A549 (cell line): ENCODE measurements at regions not wholly inside any gene's neighbourhood (a gene's known extent, or its start where the extent isn't known, plus 50 kb on each side); places are given as distances from the start of the nearest gene placed in this dataset.

ENCODE experiments used
- ATAC-seq, 2 experiments: fragments of 200-7000 bp in 1 of 2; fragments of >200 bp in 1 of 2; cut with Nextera tagmentation in 1 of 2; cut with Tn5 transposase in 1 of 2; 3 replicates each; pipeline versions ENCODE4 v1.8.0 to v1.9.1; 2018 to 2020; ENCODE audit warnings: mild to moderate bottlenecking in 1 of 2, moderate library complexity in 1 of 2
- CTCF ChIA-PET: fragments of 300-600 bp; sonication (Branson Sonifier 250); formaldehyde crosslinking; extraction: SDS; loops from one replicate; lab custom pipeline; 2021; ENCODE audit warnings: antibody characterized with exemption, inconsistent platforms; lab: Yijun Ruan, JAX
- POLR2A ChIA-PET: fragments of 350-600 bp; formaldehyde crosslinking; extraction: SDS; loops from one replicate; lab custom pipeline; 2021; ENCODE audit warnings: antibody characterized with exemption, inconsistent platforms; lab: Yijun Ruan, JAX
- DNase-seq, 2 experiments: peaks; one replicate each; pipeline versions ENCODE4 v3.0.0 to v3.0.0-alpha.2; 2011 to 2016; ENCODE audit warnings: low read depth in 1 of 2, low spot score in 1 of 2
- FAIRE-seq: peaks from 2 replicates; lab custom pipeline; 2011; peaks lifted over from hg19 to GRCh38; lab: Jason Lieb, UNC
- H3K27ac ChIP-seq, 2 experiments: fragments of >200 bp; sonication (Bioruptor Twin); formaldehyde crosslinking; 3 replicates each; pipeline ENCODE4 v1.5.1; 2016 to 2017
- H3K4me1 ChIP-seq: fragments of >200 bp; sonication (Bioruptor Twin); formaldehyde crosslinking; 3 replicates; pipeline ENCODE4 v1.6.1; 2016
- H3K4me2 ChIP-seq: fragments of >200 bp; sonication (Bioruptor Twin); formaldehyde crosslinking; 3 replicates; pipeline ENCODE4 v1.6.1; 2016
- H3K4me3 ChIP-seq: fragments of >200 bp; sonication (Bioruptor Twin); formaldehyde crosslinking; 3 replicates; pipeline ENCODE4 v1.5.1; 2016
- H3K9me3 ChIP-seq: fragments of >200 bp; sonication (Bioruptor Twin); formaldehyde crosslinking; 3 replicates; pipeline ENCODE4 v1.6.1; 2016
- BHLHE40 ChIP-seq: IDR thresholded peaks from 2 replicates; pipeline ENCODE4 v1.6.1; 2012; ENCODE audit warnings: low read depth, low read length, inconsistent platforms
- CBX8 ChIP-seq: fragments of 200-600 bp; sonication (generic); IDR thresholded peaks from 2 replicates; pipeline ENCODE4 v1.6.1; 2016
- EHMT2 ChIP-seq: fragments of 200-600 bp; sonication (generic); IDR thresholded peaks from 2 replicates; pipeline ENCODE4 v1.6.1; 2016; ENCODE audit warnings: antibody characterized with exemption, low read depth, mild to moderate bottlenecking, moderate library complexity
- EP300 ChIP-seq, 2 experiments: fragments of >200 bp; sonication (Bioruptor Twin); formaldehyde crosslinking; IDR thresholded peaks; 2 replicates in 1 of 2; 3 replicates in 1 of 2; pipeline ENCODE4 v1.6.1; 2016 to 2017
- ESRRA ChIP-seq: fragments of 150-350 bp; IDR thresholded peaks from 2 replicates; pipeline ENCODE4 v1.6.1; 2014; ENCODE audit warnings: mild to moderate bottlenecking, low read length, borderline replicate concordance
- FOSB ChIP-seq: fragments of 250-450 bp; sonication (Bioruptor Pico); IDR thresholded peaks from 2 replicates; pipeline ENCODE4 v1.5.0; 2020; ENCODE audit warnings: mild to moderate bottlenecking, moderate library complexity
- FOSL2 ChIP-seq, 2 experiments: fragments of 450-650 bp in 1 of 2; fragments of >200 bp in 1 of 2; sonication (Bioruptor Twin) in 1 of 2; formaldehyde crosslinking; IDR thresholded peaks; 2 replicates each; pipeline versions ENCODE4 v1.5.0 to v1.6.1; 2016 to 2020; ENCODE audit warnings: mild to moderate bottlenecking in 1 of 2, moderate library complexity in 1 of 2
- FOXS1 ChIP-seq: fragments of 250-450 bp; sonication (Bioruptor Pico); IDR thresholded peaks from 2 replicates; pipeline ENCODE4 v1.5.0; 2020; ENCODE audit warnings: mild to moderate bottlenecking, moderate library complexity
- GATA3 ChIP-seq: IDR thresholded peaks from 2 replicates; pipeline ENCODE4 v1.6.1; 2012; ENCODE audit warnings: borderline replicate concordance
- HDAC2 ChIP-seq: fragments of 200-600 bp; sonication (generic); IDR thresholded peaks from 2 replicates; pipeline ENCODE4 v1.6.1; 2016
- HOXB13 ChIP-seq: fragments of 250-450 bp; sonication (Bioruptor Pico); IDR thresholded peaks from 2 replicates; pipeline ENCODE4 v1.5.0; 2020; ENCODE audit warnings: low read depth, mild to moderate bottlenecking, moderate library complexity
- JUN ChIP-seq, 2 experiments: fragments of >200 bp; sonication (Bioruptor Twin); formaldehyde crosslinking; IDR thresholded peaks; 2 replicates in 1 of 2; 3 replicates in 1 of 2; pipeline ENCODE4 v1.6.1; 2016 to 2017
- JUNB ChIP-seq: fragments of >200 bp; sonication (Bioruptor Twin); formaldehyde crosslinking; IDR thresholded peaks from 2 replicates; pipeline ENCODE4 v1.6.1; 2016
- MAFK ChIP-seq: fragments of 450-650 bp; IDR thresholded peaks from 2 replicates; pipeline ENCODE4 v1.6.1; 2014; ENCODE audit not compliant: partially characterized antibody
- MAZ ChIP-seq: fragments of 150-350 bp; IDR thresholded peaks from 2 replicates; pipeline ENCODE4 v1.6.1; 2014; ENCODE audit warnings: antibody characterized with exemption, low read depth, low read length, borderline replicate concordance
- MYC ChIP-seq: IDR thresholded peaks from 2 replicates; pipeline ENCODE4 v1.6.1; 2012; ENCODE audit warnings: mild to moderate bottlenecking, inconsistent platforms, low read length, improper control_type of control experiment, borderline replicate concordance
- NFE2L2 ChIP-seq: fragments of 150-350 bp; conservative IDR thresholded peaks from 2 replicates; pipeline ENCODE4 v1.6.1; 2014; ENCODE audit warnings: low read length
- NR3C1 ChIP-seq: fragments of >200 bp; sonication (Bioruptor Twin); formaldehyde crosslinking; IDR thresholded peaks from 3 replicates; pipeline ENCODE4 v1.6.1; 2017
- PHF8 ChIP-seq: fragments of 200-600 bp; sonication (generic); IDR thresholded peaks from 2 replicates; pipeline ENCODE4 v1.6.1; 2016; ENCODE audit warnings: low read depth, mild to moderate bottlenecking, antibody characterized with exemption, moderate library complexity, borderline replicate concordance
- RCOR1 ChIP-seq: fragments of 150-350 bp; IDR thresholded peaks from 2 replicates; pipeline ENCODE4 v1.6.1; 2014; ENCODE audit warnings: antibody characterized with exemption, low read length, low read depth
- RNF2 ChIP-seq: fragments of 200-600 bp; sonication (generic); IDR thresholded peaks from 2 replicates; pipeline ENCODE4 v1.6.1; 2016; ENCODE audit warnings: low read depth, mild to moderate bottlenecking, antibody characterized with exemption, moderate library complexity, borderline replicate concordance
- ZC3H11A ChIP-seq: fragments of 450-650 bp; IDR thresholded peaks from 2 replicates; pipeline ENCODE4 v1.6.1; 2014; ENCODE audit warnings: antibody characterized with exemption, mild to moderate bottlenecking
- ZFP36 ChIP-seq: fragments of 450-650 bp; IDR thresholded peaks from 2 replicates; pipeline ENCODE4 v1.6.1; 2014; ENCODE audit warnings: borderline replicate concordance; ENCODE audit not compliant: partially characterized antibody
- WGBS: methylation state at CpG from one replicate; pipeline ENCODE4 v1.1.6; 2017; ENCODE audit errors: missing lambda C conversion rate; 5-methylcytosine and 5-hydroxymethylcytosine counted together
- TF ChIP-seq, protein P1 (sequence below): IDR thresholded peaks from 2 replicates; pipeline ENCODE4 v1.6.1; 2012
- TF ChIP-seq, protein P2 (sequence below): fragments of 450-650 bp; IDR thresholded peaks from 2 replicates; pipeline ENCODE4 v1.6.1; 2014; ENCODE audit warnings: antibody characterized with exemption
- TF ChIP-seq, protein P3 (sequence below): IDR thresholded peaks from 2 replicates; pipeline ENCODE4 v1.6.1; 2012; ENCODE audit warnings: low read depth, borderline replicate concordance

DNA sequence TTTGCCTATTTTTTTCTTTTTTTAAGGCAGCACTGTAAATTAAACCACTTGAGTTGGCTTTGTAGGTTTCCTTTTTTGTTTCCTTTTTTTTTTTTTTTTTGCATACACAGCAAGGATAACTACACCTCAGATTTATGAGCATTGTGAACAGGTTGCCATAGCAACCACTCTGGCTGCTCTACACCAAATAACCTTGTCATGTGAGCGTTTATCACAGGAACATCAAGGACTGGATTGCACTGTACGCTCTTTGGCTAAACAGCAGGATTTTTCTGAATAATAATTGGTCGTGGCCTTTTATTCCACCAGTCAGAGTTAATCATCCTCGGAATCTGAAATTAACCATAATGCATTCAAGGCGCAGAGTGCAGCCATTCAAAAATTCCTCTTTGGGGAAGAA is 199.1 kb upstream of the SLC14A2 start:
- H3K4me1 ChIP-seq, result no peaks in the 10 kb centered on the region
- TF ChIP-seq, protein P1, sequence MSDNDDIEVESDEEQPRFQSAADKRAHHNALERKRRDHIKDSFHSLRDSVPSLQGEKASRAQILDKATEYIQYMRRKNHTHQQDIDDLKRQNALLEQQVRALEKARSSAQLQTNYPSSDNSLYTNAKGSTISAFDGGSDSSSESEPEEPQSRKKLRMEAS, result no peak
- TF ChIP-seq CBX8 (no peak), FOXS1 (CRISPR knock-in tag) (no peak), GATA3 (no peak), FOSL2 (IDR thresholded peaks at IDR 0.05) (no peak), FOSL2 (CRISPR knock-in tag; IDR thresholded peaks at IDR 0.05) (no peak), BHLHE40 (no peak), MAFK (no peak), MYC (no peak), HOXB13 (CRISPR knock-in tag) (no peak), ZC3H11A (no peak), JUN (IDR thresholded peaks at IDR 0.05) (no peak), NR3C1 (no peak), MAZ (no peak), FOSB (no peak), ESRRA (no peak), EP300 (IDR thresholded peaks at IDR 0.05) (no peak), EHMT2 (no peak)
- TF ChIP-seq, protein P2, sequence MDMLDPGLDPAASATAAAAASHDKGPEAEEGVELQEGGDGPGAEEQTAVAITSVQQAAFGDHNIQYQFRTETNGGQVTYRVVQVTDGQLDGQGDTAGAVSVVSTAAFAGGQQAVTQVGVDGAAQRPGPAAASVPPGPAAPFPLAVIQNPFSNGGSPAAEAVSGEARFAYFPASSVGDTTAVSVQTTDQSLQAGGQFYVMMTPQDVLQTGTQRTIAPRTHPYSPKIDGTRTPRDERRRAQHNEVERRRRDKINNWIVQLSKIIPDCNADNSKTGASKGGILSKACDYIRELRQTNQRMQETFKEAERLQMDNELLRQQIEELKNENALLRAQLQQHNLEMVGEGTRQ, result no peak
- TF ChIP-seq, protein P3, sequence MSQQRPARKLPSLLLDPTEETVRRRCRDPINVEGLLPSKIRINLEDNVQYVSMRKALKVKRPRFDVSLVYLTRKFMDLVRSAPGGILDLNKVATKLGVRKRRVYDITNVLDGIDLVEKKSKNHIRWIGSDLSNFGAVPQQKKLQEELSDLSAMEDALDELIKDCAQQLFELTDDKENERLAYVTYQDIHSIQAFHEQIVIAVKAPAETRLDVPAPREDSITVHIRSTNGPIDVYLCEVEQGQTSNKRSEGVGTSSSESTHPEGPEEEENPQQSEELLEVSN, result no peak
- DNase-seq, result no peak
- ChIA-PET POLR2A (no interaction called here), CTCF (no interaction called here)
- no peaks in the 10 kb centered on the region for H3K9me3 ChIP-seq
- H3K4me2 ChIP-seq, result no peak overlapping the region
- FAIRE-seq, result no peak
- H3K4me3 ChIP-seq, result no peak overlapping the region
- no peak overlapping the region for H3K27ac ChIP-seq
- WGBS, result 25% methylated on average over 5 of the region's 5 CpGs
- ATAC-seq, result no peak

DNA sequence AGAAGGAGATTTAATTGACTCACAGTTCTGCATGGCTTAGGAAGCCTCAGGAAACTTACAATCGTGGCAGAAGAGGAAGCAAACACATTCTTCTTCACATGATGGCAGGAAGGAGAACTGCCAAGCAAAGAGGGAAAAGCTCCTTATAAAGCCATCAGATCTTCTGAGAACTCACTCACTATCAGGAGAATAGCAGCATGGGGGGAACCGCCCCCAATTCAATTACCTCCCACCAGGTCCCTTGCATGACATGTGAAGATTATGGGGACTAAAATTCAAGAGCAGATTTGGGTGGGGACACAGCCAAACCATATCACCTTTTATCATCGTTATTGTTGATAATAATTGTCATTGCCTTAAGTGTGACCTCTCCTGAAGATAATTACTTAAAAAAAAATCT is 197.9 kb upstream of the SLC14A2 start:
- Histone ChIP-seq H3K4me2 (no peak overlapping the region), H3K27ac (no peak overlapping the region), H3K9me3 (no peaks in the 10 kb centered on the region), H3K4me1 (no peaks in the 10 kb centered on the region), H3K4me3 (no peak overlapping the region)
- CTCF ChIA-PET, result no interaction called here
- WGBS, result 7% methylated on average over 3 of the region's 3 CpGs
- ATAC-seq, result no peak
- POLR2A ChIA-PET, result no interaction called here
- FAIRE-seq, result no peak
- TF ChIP-seq, protein P2, result no peak
- no peak for TF ChIP-seq PHF8
- TF ChIP-seq ZFP36, result no peak
- no peak for TF ChIP-seq RCOR1
- TF ChIP-seq EHMT2, result no peak
- no peak for TF ChIP-seq HDAC2
- no peak for TF ChIP-seq NFE2L2
- no peak for TF ChIP-seq FOXS1 (CRISPR knock-in tag)
- no peak for TF ChIP-seq JUNB
- TF ChIP-seq RNF2, result no peak
- no peak for DNase-seq
